Gastrocnemius medialis (tissue), 4 donors: ENCODE measurements at regions not wholly inside any gene's neighbourhood (a gene's known extent, or its start where the extent isn't known, plus 50 kb on each side); places are given as distances from the start of the nearest gene placed in this dataset.
A peak's percentile ranks its signal among the peaks of the same experiment; 100 is the strongest.
"Not testable (repeated sequence)": the region's sequence is repeated elsewhere in the genome, so short reads cannot be mapped to it uniquely, and the experiment has no call there.

Source experiments
- ATAC-seq, 2 donors: fragments of 150-250 bp; one replicate each; pipeline ENCODE4 v1.9.1; 2016
- DNase-seq, 2 donors: peaks; one replicate each; pipeline ENCODE4 v3.0.0-alpha.2; 2019
- H3K27ac ChIP-seq, 4 donors: fragments of 200-600 bp; sonication (generic); 1 replicate in 1 of 4; 2 replicates in 3 of 4; pipeline ENCODE4 v1.5.1; 2016 to 2018; ENCODE audit warnings: mild to moderate bottlenecking in 2 of 4, moderate library complexity in 1 of 4
- H3K27me3 ChIP-seq, 3 donors: fragments of 200-600 bp; sonication (generic) in 2 of 3; 1 replicate in 1 of 3; 2 replicates in 2 of 3; pipeline versions ENCODE4 v1.5.1 to v1.6.0; 2016 to 2019; ENCODE audit warnings: mild to moderate bottlenecking in 1 of 3, moderate library complexity in 1 of 3
- H3K36me3 ChIP-seq, 2 donors: fragments of 200-600 bp; sonication (generic) in 1 of 2; one replicate each; pipeline ENCODE4 v1.5.1; 2017 to 2018
- H3K4me1 ChIP-seq, 2 donors: fragments of 200-600 bp; sonication (generic) in 1 of 2; one replicate each; pipeline ENCODE4 v1.5.1; 2016 to 2017; ENCODE audit warnings: mild to moderate bottlenecking in 2 of 2
- H3K4me3 ChIP-seq, 4 donors: fragments of 200-600 bp; sonication (generic) in 3 of 4; 1 replicate in 1 of 4; 2 replicates in 3 of 4; pipeline ENCODE4 v1.5.1; 2016 to 2019; ENCODE audit warnings: mild to moderate bottlenecking in 2 of 4
- H3K9me3 ChIP-seq, 3 donors: fragments of 200-600 bp; sonication (generic) in 2 of 3; 1 replicate in 1 of 3; 2 replicates in 2 of 3; pipeline ENCODE4 v1.5.1; 2016 to 2019
- CTCF ChIP-seq, 5 experiments: fragments of 450-650 bp in 3 of 5; fragments of 200-600 bp in 2 of 5; sonication (generic) in 2 of 5; IDR thresholded peaks in 4 of 5; conservative IDR thresholded peaks in 1 of 5; 1 replicate in 4 of 5; 2 replicates in 1 of 5; pipeline ENCODE4 v1.5.1; 2016 to 2019; ENCODE audit warnings: antibody characterized with exemption in 5 of 5, mild to moderate bottlenecking in 3 of 5, moderate library complexity in 3 of 5
- POLR2A ChIP-seq, 2 donors: fragments of 450-650 bp; IDR thresholded peaks; one replicate each; pipeline ENCODE4 v1.6.1; 2017; ENCODE audit warnings: antibody characterized with exemption in 2 of 2, mild to moderate bottlenecking in 2 of 2, moderate library complexity in 2 of 2
- in situ Hi-C, 4 donors: fragments of 200-750 bp; cut with MboI; loops; one replicate each; pipeline versions ENCODE4 v1.15.0 to v1.8.0; 2017; ENCODE audit warnings: low sequenced_read_pairs in 4 of 4
- intact Hi-C: fragments of 100-400 bp; cut with DNase I; formaldehyde crosslinking; loops from one replicate; pipeline ENCODE4 v1.15.1; 2023; ENCODE audit warnings: low total_unique reads

- ATAC-seq, H3K4me3 ChIP-seq, H3K27me3 ChIP-seq, H3K36me3 ChIP-seq, in situ Hi-C loops, H3K9me3 ChIP-seq, intact Hi-C loops, DNase-seq, H3K4me1 ChIP-seq, H3K27ac ChIP-seq: not testable (repeated sequence)
Observed at GRCh38 chr14:106359157-106359887, 832.9 kb downstream of the TMEM121 start.

- H3K4me1 ChIP-seq, DNase-seq, H3K27ac ChIP-seq, intact Hi-C loops, H3K4me3 ChIP-seq, H3K9me3 ChIP-seq, H3K27me3 ChIP-seq, H3K36me3 ChIP-seq, ATAC-seq, in situ Hi-C loops: not testable (repeated sequence)
Observed at GRCh38 chr14:106365371-106365770, 839.0 kb downstream of the TMEM121 start.

GRCh38 chr14:106365894-106366293, 839.5 kb downstream of the TMEM121 start:
- ATAC-seq, H3K27ac ChIP-seq, H3K27me3 ChIP-seq, in situ Hi-C loops, DNase-seq, H3K4me1 ChIP-seq, H3K9me3 ChIP-seq, intact Hi-C loops, H3K4me3 ChIP-seq, H3K36me3 ChIP-seq: not testable (repeated sequence)

- ATAC-seq, intact Hi-C loops, in situ Hi-C loops, H3K27me3 ChIP-seq, DNase-seq, H3K4me3 ChIP-seq, H3K9me3 ChIP-seq, H3K27ac ChIP-seq, H3K36me3 ChIP-seq, H3K4me1 ChIP-seq: not testable (repeated sequence)
Observed at GRCh38 chr14:106366971-106367370, 840.6 kb downstream of the TMEM121 start.

GRCh38 chr14:106369456-106369855, 843.1 kb downstream of the TMEM121 start:
- ATAC-seq, in situ Hi-C loops, DNase-seq, H3K9me3 ChIP-seq, H3K4me3 ChIP-seq, H3K27ac ChIP-seq, H3K27me3 ChIP-seq, H3K4me1 ChIP-seq, H3K36me3 ChIP-seq, intact Hi-C loops: not testable (repeated sequence)

GRCh38 chr14:106372870-106373652, 846.7 kb downstream of the TMEM121 start:
- intact Hi-C loops (no loop called here), in situ Hi-C loops (no loop called here)
- ATAC-seq (no peak), DNase-seq (no peak)
- Histone ChIP-seq H3K27me3 (no peaks in the 10 kb centered on the region), H3K27ac (no peak overlapping the region), H3K36me3 (no peaks in the 10 kb centered on the region), H3K9me3 (no peaks in the 10 kb centered on the region), H3K4me3 (no peak overlapping the region), H3K4me1 (no peaks in the 10 kb centered on the region)
- TF ChIP-seq POLR2A (IDR thresholded peaks at IDR 0.05) (no peak), CTCF (IDR thresholded peaks at IDR 0.05 in 4 of 5, conservative IDR thresholded peaks at IDR 0.05 in 1 of 5) (peak in 1 of 5 experiments; percentile 10)

GRCh38 chr14:106373653-106374110, 847.3 kb downstream of the TMEM121 start:
- H3K27ac ChIP-seq, ATAC-seq, H3K9me3 ChIP-seq, in situ Hi-C loops, H3K4me3 ChIP-seq, H3K27me3 ChIP-seq, H3K36me3 ChIP-seq, intact Hi-C loops, DNase-seq, H3K4me1 ChIP-seq: not testable (repeated sequence)
